ENCODE measurements at regions not wholly inside any gene's neighbourhood (a gene's known extent, or its start where the extent isn't known, plus 50 kb on each side); places are given as distances from the start of the nearest gene placed in this dataset.

DNA sequence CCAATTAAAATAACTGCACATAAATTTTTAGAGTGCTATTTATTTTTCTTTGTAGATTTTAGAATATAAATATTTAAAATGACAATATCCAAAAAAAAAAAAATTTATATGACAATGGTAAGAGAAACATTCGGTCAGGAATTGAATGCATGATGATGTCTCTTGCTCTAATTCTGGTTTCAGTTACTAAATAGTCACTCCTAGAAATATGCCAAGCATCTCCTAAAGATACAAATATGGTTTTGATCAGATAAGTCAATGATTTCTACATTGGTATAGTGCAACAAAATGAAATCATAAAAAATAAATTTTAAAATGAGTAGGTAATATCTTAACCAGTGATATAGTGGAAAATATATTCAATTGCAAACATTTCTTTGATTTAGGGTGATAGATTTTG lies 95.9 kb upstream of the ACKR3 start:
- no peak for TF ChIP-seq HOXB5 (CRISPR knock-in tag; IDR thresholded peaks at IDR 0.05)
- no peak for TF ChIP-seq ZFP36 (IDR thresholded peaks at IDR 0.05; ENCODE audit: borderline replicate concordance, partially characterized antibody)
- no peak for TF ChIP-seq POLR2A (IDR thresholded peaks at IDR 0.05; ENCODE audit: low read length)
- TF ChIP-seq JUN (IDR thresholded peaks at IDR 0.05): no peak
- no peak for TF ChIP-seq RAD21 (conservative IDR thresholded peaks at IDR 0.05 in 1 of 2, IDR thresholded peaks at IDR 0.05 in 1 of 2)
- TF ChIP-seq, protein P1, sequence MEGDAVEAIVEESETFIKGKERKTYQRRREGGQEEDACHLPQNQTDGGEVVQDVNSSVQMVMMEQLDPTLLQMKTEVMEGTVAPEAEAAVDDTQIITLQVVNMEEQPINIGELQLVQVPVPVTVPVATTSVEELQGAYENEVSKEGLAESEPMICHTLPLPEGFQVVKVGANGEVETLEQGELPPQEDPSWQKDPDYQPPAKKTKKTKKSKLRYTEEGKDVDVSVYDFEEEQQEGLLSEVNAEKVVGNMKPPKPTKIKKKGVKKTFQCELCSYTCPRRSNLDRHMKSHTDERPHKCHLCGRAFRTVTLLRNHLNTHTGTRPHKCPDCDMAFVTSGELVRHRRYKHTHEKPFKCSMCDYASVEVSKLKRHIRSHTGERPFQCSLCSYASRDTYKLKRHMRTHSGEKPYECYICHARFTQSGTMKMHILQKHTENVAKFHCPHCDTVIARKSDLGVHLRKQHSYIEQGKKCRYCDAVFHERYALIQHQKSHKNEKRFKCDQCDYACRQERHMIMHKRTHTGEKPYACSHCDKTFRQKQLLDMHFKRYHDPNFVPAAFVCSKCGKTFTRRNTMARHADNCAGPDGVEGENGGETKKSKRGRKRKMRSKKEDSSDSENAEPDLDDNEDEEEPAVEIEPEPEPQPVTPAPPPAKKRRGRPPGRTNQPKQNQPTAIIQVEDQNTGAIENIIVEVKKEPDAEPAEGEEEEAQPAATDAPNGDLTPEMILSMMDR (IDR thresholded peaks at IDR 0.05): no peak
- TF ChIP-seq ZC3H11A (IDR thresholded peaks at IDR 0.05): no peak
- TF ChIP-seq SREBF2 (IDR thresholded peaks at IDR 0.05): no peak
- no peak for TF ChIP-seq EP300 (IDR thresholded peaks at IDR 0.05)
- no peak for TF ChIP-seq BHLHE40 (IDR thresholded peaks at IDR 0.05; ENCODE audit: low read depth, low read length)
- TF ChIP-seq, protein P2, sequence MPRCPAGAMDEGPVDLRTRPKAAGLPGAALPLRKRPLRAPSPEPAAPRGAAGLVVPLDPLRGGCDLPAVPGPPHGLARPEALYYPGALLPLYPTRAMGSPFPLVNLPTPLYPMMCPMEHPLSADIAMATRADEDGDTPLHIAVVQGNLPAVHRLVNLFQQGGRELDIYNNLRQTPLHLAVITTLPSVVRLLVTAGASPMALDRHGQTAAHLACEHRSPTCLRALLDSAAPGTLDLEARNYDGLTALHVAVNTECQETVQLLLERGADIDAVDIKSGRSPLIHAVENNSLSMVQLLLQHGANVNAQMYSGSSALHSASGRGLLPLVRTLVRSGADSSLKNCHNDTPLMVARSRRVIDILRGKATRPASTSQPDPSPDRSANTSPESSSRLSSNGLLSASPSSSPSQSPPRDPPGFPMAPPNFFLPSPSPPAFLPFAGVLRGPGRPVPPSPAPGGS (IDR thresholded peaks at IDR 0.05): no peak
- no peak for TF ChIP-seq KDM1A (IDR thresholded peaks at IDR 0.05; ENCODE audit: low read depth)
